Activated CD4-positive, alpha-beta T cell treated with anti-CD3 and anti-CD28 coated beads for 24 hours (primary cell): ENCODE measurements at regions not wholly inside any gene's neighbourhood (a gene's known extent, or its start where the extent isn't known, plus 50 kb on each side); places are given as distances from the start of the nearest gene placed in this dataset.

ENCODE experiments used
- DNase-seq, 2 donors: peaks; one replicate each; pipeline ENCODE4 v3.0.0-alpha.2; 2020; ENCODE audit warnings: low read depth in 2 of 2

- no peak for DNase-seq
Observed at GRCh38 chr11:15875943-15876342, 480.4 kb downstream of the SOX6 start.

- DNase-seq, result no peak
Observed at GRCh38 chr11:15878756-15879155, 477.6 kb downstream of the SOX6 start.

- no peak for DNase-seq
Observed at GRCh38 chr11:15880291-15880690, 476.1 kb downstream of the SOX6 start.

- DNase-seq, result no peak
Observed at GRCh38 chr11:15882876-15883454, 473.4 kb downstream of the SOX6 start.

GRCh38 chr11:15883455-15883920 is 472.9 kb downstream of the SOX6 start:
- no peak for DNase-seq

GRCh38 chr11:15884141-15884540 is 472.2 kb downstream of the SOX6 start:
- DNase-seq, result no peak

GRCh38 chr11:15884777-15885540 is 471.4 kb downstream of the SOX6 start:
- no peak for DNase-seq

GRCh38 chr11:15885854-15886253 is 470.5 kb downstream of the SOX6 start:
- DNase-seq, result no peak

GRCh38 chr11:15886299-15886698 is 470.0 kb downstream of the SOX6 start:
- DNase-seq, result no peak

- DNase-seq, result no peak
Observed at GRCh38 chr11:15886866-15887265, 469.5 kb downstream of the SOX6 start.

- no peak for DNase-seq
Observed at GRCh38 chr11:15888556-15889345, 467.6 kb downstream of the SOX6 start.

GRCh38 chr11:15889363-15890030 is 466.8 kb downstream of the SOX6 start:
- no peak for DNase-seq

- no peak for DNase-seq
Observed at GRCh38 chr11:15890031-15890713, 466.2 kb downstream of the SOX6 start.

- DNase-seq, result no peak
Observed at GRCh38 chr11:15893080-15893492, 463.3 kb downstream of the SOX6 start.

GRCh38 chr11:15896026-15896425 is 460.3 kb downstream of the SOX6 start:
- no peak for DNase-seq

- no peak for DNase-seq
Observed at GRCh38 chr11:15896530-15896929, 459.8 kb downstream of the SOX6 start.

- no peak for DNase-seq
Observed at GRCh38 chr11:15897211-15897960, 459.0 kb downstream of the SOX6 start.

GRCh38 chr11:15901054-15901453 is 455.3 kb downstream of the SOX6 start:
- no peak for DNase-seq

GRCh38 chr11:15901790-15902189 is 454.6 kb downstream of the SOX6 start:
- no peak for DNase-seq

GRCh38 chr11:15903246-15903645 is 453.1 kb downstream of the SOX6 start:
- no peak for DNase-seq
